ENCODE measurements at regions not wholly inside any gene's neighbourhood (a gene's known extent, or its start where the extent isn't known, plus 50 kb on each side); places are given as distances from the start of the nearest gene placed in this dataset.

GRCh38 chr1:223020770-223021169 lies 122.3 kb downstream of the TLR5 start:
- TF ChIP-seq POLR2AphosphoS5 (IDR thresholded peaks at IDR 0.05; ENCODE audit: low read depth, low read length) (no peak), EGR1 (IDR thresholded peaks at IDR 0.05; ENCODE audit: low read depth) (no peak), EZH2 (IDR thresholded peaks at IDR 0.05) (no peak), CTCF (IDR thresholded peaks at IDR 0.05 in 2 of 3, conservative IDR thresholded peaks at IDR 0.05 in 1 of 3; ENCODE audit: borderline replicate concordance in 1 of 3, insufficient read depth in 1 of 3, low read depth in 2 of 3, low read length in 2 of 3) (no peak), ELF1 (IDR thresholded peaks at IDR 0.05; ENCODE audit: borderline replicate concordance, low read depth) (no peak), ZNF274 (IDR thresholded peaks at IDR 0.05; ENCODE audit: low read depth, low read length) (no peak), ZBTB33 (IDR thresholded peaks at IDR 0.05; ENCODE audit: extremely low read depth, insufficient replicate concordance, low read length) (no peak)
- TF ChIP-seq, protein P1, sequence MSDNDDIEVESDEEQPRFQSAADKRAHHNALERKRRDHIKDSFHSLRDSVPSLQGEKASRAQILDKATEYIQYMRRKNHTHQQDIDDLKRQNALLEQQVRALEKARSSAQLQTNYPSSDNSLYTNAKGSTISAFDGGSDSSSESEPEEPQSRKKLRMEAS (IDR thresholded peaks at IDR 0.05) = no peak
